H1 (cell line): ENCODE measurements at regions not wholly inside any gene's neighbourhood (a gene's known extent, or its start where the extent isn't known, plus 50 kb on each side); places are given as distances from the start of the nearest gene placed in this dataset.

Experiments
- ATF2 ChIP-seq: IDR thresholded peaks from 2 replicates; pipeline ENCODE4 v1.6.1; 2012; ENCODE audit warnings: low read length, inconsistent platforms
- CEBPB ChIP-seq: IDR thresholded peaks from 2 replicates; pipeline ENCODE4 v1.6.1; 2012; ENCODE audit warnings: low read depth, low read length
- CTCF ChIP-seq, 3 experiments: IDR thresholded peaks; 1 replicate in 2 of 3; 2 replicates in 1 of 3; pipeline versions ENCODE4 v1.5.1 to v1.6.1; 2011; ENCODE audit warnings: low read length in 3 of 3, mild to moderate bottlenecking in 3 of 3, inconsistent platforms in 2 of 3, low read depth in 1 of 3, moderate library complexity in 1 of 3; ENCODE audit not compliant: insufficient read depth in 1 of 3; ENCODE audit errors: control extremely low read depth in 1 of 3
- JUN ChIP-seq: IDR thresholded peaks from 2 replicates; pipeline ENCODE4 v1.6.1; 2011; ENCODE audit warnings: low read depth, mild to moderate bottlenecking, improper control_type of control experiment, low read length
- SAP30 ChIP-seq: fragments of 300-600 bp; sonication (generic); IDR thresholded peaks from 2 replicates; pipeline ENCODE4 v1.7.1; 2012; ENCODE audit warnings: low read length, moderate library complexity, mild to moderate bottlenecking, inconsistent platforms; ENCODE audit not compliant: insufficient read depth, insufficient replicate concordance

GRCh38 chr5:122541388-122541787 lies 229.4 kb downstream of the SNCAIP start (continued):
- TF ChIP-seq ATF2 (no peak), CEBPB (no peak), SAP30 (no peak), JUN (no peak), CTCF (IDR thresholded peaks at IDR 0.05; ENCODE audit: control extremely low read depth in 1 of 3, insufficient read depth in 1 of 3, low read depth in 1 of 3, low read length in 3 of 3) (no peak)
